ENCODE measurements at regions not wholly inside any gene's neighbourhood (a gene's known extent, or its start where the extent isn't known, plus 50 kb on each side); places are given as distances from the start of the nearest gene placed in this dataset.
"Not testable (repeated sequence)": the region's sequence is repeated elsewhere in the genome, so short reads cannot be mapped to it uniquely, and the experiment has no call there.

DNA sequence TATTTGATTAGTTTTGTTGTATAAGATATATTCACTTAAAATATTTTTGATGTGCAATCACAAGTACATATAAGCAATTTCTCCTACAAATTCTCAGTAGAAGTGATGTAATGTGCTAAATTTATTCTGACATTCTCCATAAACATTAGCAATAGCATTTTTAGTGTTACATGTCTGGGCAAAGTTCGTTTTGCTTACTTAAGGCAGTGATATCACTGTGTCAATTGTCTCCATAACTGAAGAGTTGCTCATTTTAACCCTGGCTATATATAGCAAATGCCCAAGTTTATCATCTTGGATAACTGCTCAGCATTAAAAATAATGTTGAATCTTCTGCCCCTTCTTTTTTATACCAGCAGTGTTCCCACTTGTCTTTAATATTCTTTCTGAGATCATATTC is 340.0 kb upstream of the NDST4 start:
- 16% methylated on average over 1 of the region's 1 CpG for WGBS
- TF ChIP-seq, protein P1, sequence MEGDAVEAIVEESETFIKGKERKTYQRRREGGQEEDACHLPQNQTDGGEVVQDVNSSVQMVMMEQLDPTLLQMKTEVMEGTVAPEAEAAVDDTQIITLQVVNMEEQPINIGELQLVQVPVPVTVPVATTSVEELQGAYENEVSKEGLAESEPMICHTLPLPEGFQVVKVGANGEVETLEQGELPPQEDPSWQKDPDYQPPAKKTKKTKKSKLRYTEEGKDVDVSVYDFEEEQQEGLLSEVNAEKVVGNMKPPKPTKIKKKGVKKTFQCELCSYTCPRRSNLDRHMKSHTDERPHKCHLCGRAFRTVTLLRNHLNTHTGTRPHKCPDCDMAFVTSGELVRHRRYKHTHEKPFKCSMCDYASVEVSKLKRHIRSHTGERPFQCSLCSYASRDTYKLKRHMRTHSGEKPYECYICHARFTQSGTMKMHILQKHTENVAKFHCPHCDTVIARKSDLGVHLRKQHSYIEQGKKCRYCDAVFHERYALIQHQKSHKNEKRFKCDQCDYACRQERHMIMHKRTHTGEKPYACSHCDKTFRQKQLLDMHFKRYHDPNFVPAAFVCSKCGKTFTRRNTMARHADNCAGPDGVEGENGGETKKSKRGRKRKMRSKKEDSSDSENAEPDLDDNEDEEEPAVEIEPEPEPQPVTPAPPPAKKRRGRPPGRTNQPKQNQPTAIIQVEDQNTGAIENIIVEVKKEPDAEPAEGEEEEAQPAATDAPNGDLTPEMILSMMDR (IDR thresholded peaks at IDR 0.05): no peak
- TF ChIP-seq POLR2AphosphoS5 (IDR thresholded peaks at IDR 0.05) (no peak), POLR2A (IDR thresholded peaks at IDR 0.05; ENCODE audit: low read depth) (no peak), EP300 (IDR thresholded peaks at IDR 0.05) (no peak)
- intact Hi-C loops (cut with DNase I): no loop called here
- no peaks in the 10 kb centered on the region for H3K4me1 ChIP-seq
- H3K36me3 ChIP-seq: no peaks in the 10 kb centered on the region
- no peak overlapping the region for H3K4me3 ChIP-seq
- no peaks in the 10 kb centered on the region for H3K9me3 ChIP-seq
- H3K27me3 ChIP-seq: no peaks in the 10 kb centered on the region
- H3K27ac ChIP-seq (replicated peaks in 1 of 4): no peak overlapping the region
- DNase-seq (ENCODE audit: extremely low spot score): no peak

DNA sequence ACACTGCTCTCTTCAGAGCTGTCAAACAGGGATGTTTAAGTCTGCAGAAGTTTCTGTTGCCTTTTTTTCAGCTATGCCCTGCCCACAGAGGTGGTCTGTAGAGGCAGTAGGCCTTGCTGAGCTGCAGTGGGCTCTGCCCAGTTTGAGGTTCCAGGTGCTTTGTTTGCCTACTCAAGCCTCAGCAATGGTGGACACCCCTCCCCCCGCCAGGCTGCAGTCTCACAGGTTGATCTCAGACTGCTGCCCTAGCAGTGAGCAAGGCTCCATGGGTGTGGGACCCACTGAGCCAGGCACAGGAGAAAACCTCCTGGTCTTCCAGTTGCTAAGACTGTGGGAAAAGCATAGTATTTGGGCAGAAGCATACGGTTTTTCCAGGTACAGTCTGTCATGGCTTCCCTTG is 338.8 kb upstream of the NDST4 start:
- H3K27ac ChIP-seq (replicated peaks in 1 of 4); H3K4me3 ChIP-seq; DNase-seq (ENCODE audit: extremely low spot score); H3K9me3 ChIP-seq; intact Hi-C loops (cut with DNase I); H3K4me1 ChIP-seq; H3K36me3 ChIP-seq; H3K27me3 ChIP-seq: not testable (repeated sequence)
- 100% methylated on average over 2 of the region's 2 CpGs for WGBS

DNA sequence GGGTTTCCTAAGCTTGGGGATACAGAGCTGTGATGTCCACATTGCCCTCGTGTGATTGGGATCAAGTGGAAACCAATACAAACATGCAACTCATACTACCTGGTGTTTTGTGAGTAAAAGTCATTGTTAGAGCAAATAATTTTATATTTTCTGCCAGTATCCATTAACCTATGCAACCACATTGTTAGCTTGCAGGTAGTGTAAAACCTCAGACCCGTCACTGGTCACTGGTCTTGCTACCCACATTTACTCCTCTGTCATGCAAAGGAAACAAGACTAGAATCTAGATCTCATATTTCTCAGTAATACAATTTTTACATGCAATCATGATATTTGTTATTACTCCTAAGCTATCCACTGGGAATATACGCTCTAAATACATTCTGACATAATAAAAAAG is 324.3 kb upstream of the NDST4 start:
- H3K36me3 ChIP-seq: no peaks in the 10 kb centered on the region
- intact Hi-C loops (cut with DNase I): no loop called here
- no peak for TF ChIP-seq EP300 (IDR thresholded peaks at IDR 0.05)
- WGBS: 89% methylated on average over 3 of the region's 3 CpGs
- no peaks in the 10 kb centered on the region for H3K27me3 ChIP-seq
- H3K9me3 ChIP-seq: no peaks in the 10 kb centered on the region
- DNase-seq (ENCODE audit: extremely low spot score): no peak
- H3K4me1 ChIP-seq: no peaks in the 10 kb centered on the region
- H3K4me3 ChIP-seq: no peak overlapping the region
- no peak overlapping the region for H3K27ac ChIP-seq (replicated peaks in 1 of 4)

DNA sequence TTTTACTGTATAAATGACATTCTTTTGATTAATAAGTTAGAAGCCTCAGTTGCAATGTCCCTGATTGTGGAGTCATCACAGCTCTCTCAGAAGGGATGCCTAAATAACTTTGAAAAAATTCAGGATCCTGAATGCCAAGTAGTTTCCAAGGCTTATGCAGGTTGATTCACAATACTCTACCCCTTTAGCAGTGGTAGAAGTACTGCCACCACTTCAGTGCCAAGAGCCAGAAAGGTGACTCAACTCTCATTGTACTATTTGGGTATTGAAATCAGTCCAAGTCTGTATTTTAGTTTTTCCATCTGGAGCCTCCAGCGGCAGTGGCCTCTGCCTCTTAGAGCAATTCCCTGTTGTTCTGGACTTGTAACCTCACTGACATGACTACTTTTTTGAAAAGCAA is 320.1 kb upstream of the NDST4 start:
- intact Hi-C loops (cut with DNase I): no loop called here
- no peaks in the 10 kb centered on the region for H3K36me3 ChIP-seq
- H3K4me1 ChIP-seq: no peaks in the 10 kb centered on the region
- TF ChIP-seq EP300 (IDR thresholded peaks at IDR 0.05) (no peak), POLR2AphosphoS5 (IDR thresholded peaks at IDR 0.05) (no peak), POLR2A (IDR thresholded peaks at IDR 0.05; ENCODE audit: low read depth) (no peak)
- TF ChIP-seq, protein P1 (IDR thresholded peaks at IDR 0.05): no peak
- DNase-seq (ENCODE audit: extremely low spot score): no peak
- H3K27me3 ChIP-seq: no peaks in the 10 kb centered on the region
- WGBS: 80% methylated on average over 1 of the region's 1 CpG
- no peak overlapping the region for H3K27ac ChIP-seq (replicated peaks in 1 of 4)
- no peak overlapping the region for H3K4me3 ChIP-seq
- H3K9me3 ChIP-seq: no peaks in the 10 kb centered on the region

DNA sequence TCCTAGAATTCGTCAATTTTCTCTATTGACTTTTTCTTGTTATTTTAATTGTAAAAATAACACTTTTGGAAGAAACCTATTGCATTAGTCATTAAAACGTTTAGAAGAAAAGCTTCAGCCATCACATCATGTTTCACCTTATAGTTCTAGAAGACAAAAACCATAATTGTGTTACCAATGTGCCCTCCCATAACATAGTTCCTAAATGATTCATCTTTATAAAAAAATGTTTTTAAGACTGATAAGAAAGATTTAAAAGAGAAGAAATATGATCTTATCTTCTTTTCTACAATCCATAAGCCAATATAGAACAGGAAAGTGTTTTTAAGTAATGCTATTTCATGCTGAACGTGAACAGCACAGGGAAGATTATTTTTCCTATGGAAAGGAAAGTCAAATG is 316.6 kb upstream of the NDST4 start:
- Histone ChIP-seq H3K27me3 (no peaks in the 10 kb centered on the region), H3K4me1 (no peaks in the 10 kb centered on the region), H3K36me3 (no peaks in the 10 kb centered on the region), H3K27ac (replicated peaks in 1 of 4) (no peak overlapping the region), H3K4me3 (no peak overlapping the region), H3K9me3 (no peaks in the 10 kb centered on the region)
- DNase-seq (ENCODE audit: extremely low spot score): no peak
- no peak for TF ChIP-seq POLR2AphosphoS5 (IDR thresholded peaks at IDR 0.05)
- TF ChIP-seq EP300 (IDR thresholded peaks at IDR 0.05): no peak
- TF ChIP-seq, protein P1 (IDR thresholded peaks at IDR 0.05): no peak
- no peak for TF ChIP-seq POLR2A (IDR thresholded peaks at IDR 0.05; ENCODE audit: low read depth)
- intact Hi-C loops (cut with DNase I): no loop called here
- 67% methylated on average over 3 of the region's 3 CpGs for WGBS

DNA sequence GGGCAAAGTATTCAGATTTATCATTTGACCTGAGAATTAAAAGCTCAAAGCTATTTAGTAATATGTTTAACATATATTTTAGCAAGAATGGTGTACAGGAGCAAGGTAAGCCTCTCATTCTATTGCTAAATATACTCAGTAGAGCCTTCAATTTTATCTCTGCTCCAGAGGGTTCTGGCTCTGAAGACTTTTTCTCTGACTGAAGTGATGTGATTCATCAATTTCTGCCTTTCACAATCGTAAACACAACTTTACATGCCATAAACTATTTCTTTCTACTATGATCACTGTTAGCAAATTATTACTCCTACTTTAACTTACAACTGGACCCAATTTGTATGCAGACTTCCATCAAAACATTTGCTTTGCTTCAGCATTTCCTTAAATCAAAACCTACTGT is 315.0 kb upstream of the NDST4 start:
- DNase-seq (ENCODE audit: extremely low spot score): no peak
- Histone ChIP-seq H3K36me3 (no peaks in the 10 kb centered on the region), H3K9me3 (no peaks in the 10 kb centered on the region), H3K4me1 (no peaks in the 10 kb centered on the region), H3K4me3 (no peak overlapping the region), H3K27me3 (no peaks in the 10 kb centered on the region), H3K27ac (replicated peaks in 1 of 4) (no peak overlapping the region)
- TF ChIP-seq EP300 (IDR thresholded peaks at IDR 0.05) (no peak), POLR2AphosphoS5 (IDR thresholded peaks at IDR 0.05) (no peak), POLR2A (IDR thresholded peaks at IDR 0.05; ENCODE audit: low read depth) (no peak)
- TF ChIP-seq, protein P1 (IDR thresholded peaks at IDR 0.05): no peak
- 53% methylated on average over 1 of the region's 1 CpG for WGBS
- intact Hi-C loops (cut with DNase I): no loop called here

All from esophagus muscularis mucosa (tissue), 4 donors.